ENCODE measurements at regions not wholly inside any gene's neighbourhood (a gene's known extent, or its start where the extent isn't known, plus 50 kb on each side); places are given as distances from the start of the nearest gene placed in this dataset.

GRCh38 chr6:141209890-141210289 lies 922.8 kb upstream of the GJE1 start:
- TF ChIP-seq POLR2A (IDR thresholded peaks at IDR 0.05) (no peak), CTCF (IDR thresholded peaks at IDR 0.05 in 4 of 5, conservative IDR thresholded peaks at IDR 0.05 in 1 of 5) (no peak)
